T-helper 1 cell (primary cell): ENCODE measurements at regions not wholly inside any gene's neighbourhood (a gene's known extent, or its start where the extent isn't known, plus 50 kb on each side); places are given as distances from the start of the nearest gene placed in this dataset.

Experiments
- DNase-seq, 5 donors: peaks; one replicate each; pipeline ENCODE4 v3.0.0-alpha.2; 2012 to 2020

DNA sequence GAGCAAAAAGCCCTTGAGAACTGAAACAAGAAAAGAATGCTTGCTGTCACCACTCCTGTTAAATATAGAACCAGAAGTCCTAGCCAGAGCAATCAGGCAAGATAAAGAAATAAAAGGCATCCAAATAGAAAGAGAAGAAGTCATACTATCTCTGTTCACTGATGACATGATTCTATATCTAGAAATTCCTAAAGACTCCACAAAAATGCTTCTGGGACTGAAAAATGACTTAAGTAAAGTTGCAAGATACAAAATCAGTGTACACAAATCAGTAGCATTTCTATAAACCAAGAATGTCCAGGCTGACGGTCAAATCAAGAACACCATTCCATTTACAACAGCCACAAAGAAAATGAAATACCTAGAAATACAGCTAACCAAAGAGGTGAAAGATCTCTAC is 552.7 kb upstream of the SLIT2 start:
- no peak for DNase-seq

DNA sequence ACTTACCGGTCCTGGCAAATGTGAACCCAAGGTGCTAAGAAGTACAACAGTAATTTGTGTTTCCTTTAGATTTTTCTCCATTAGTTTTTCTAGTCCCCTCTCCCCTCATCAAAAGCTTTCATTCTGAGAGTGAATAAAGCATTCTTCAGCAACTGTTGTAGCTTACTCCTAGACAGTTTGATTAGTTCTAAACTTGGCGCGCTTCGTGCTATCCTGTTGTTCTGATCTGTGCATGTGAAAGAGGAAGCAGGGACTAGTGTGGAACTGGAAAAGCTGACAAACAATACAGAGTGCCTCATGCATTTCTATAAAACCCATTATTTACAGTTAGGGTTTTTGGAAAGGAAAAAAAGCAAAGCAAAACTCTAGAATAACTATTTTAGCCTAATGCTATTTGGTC is 556.9 kb upstream of the SLIT2 start:
- DNase-seq, result no peak

DNA sequence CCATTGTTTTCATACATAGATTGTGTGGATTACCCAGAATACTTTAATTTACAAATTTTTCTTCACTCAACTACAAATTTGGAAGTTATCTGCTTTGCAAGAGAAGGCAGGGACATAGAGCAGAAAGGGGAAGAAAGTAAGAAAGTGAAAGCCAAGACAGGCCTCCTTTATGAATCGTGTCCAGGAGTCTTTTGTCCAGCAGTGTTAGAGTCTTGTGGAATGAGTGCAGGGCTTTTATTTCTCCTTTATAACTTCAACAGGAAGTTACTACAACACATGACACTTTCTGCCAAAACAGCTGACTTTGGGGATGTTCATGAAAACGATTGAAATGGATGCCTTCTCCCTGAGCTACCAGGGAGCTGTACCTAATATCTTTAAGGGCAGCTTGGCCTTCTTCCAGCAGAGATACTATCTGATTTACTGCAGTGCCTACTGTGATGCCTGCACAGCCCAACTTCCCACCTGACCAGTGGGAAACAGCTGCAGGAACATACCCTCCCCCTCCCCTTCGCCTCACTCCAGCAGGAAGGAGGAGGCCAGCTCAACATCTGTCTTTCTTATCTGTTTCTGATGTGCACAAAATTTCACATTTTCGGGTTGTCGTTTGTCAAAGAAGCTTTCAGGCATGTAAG is 557.7 kb upstream of the SLIT2 start:
- no peak for DNase-seq

DNA sequence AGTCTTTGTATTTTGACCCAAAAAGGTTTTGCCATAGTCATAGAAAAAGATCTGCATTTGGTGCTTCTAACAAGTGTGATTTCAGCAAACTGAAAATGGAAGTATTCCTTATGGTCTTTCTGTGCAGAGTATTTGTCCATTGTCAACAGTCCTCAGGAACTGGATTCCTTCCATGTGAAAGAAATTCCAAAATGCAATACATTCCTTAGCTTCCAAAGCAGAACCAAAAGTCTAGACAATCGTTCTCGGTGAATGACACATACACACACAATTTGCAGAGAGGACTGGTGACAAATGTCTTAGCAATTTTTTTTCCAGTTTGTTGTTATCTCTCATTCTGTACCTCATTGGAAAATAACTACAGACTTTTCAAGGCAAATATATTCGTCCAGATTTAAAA is 562.2 kb upstream of the SLIT2 start:
- no peak for DNase-seq

DNA sequence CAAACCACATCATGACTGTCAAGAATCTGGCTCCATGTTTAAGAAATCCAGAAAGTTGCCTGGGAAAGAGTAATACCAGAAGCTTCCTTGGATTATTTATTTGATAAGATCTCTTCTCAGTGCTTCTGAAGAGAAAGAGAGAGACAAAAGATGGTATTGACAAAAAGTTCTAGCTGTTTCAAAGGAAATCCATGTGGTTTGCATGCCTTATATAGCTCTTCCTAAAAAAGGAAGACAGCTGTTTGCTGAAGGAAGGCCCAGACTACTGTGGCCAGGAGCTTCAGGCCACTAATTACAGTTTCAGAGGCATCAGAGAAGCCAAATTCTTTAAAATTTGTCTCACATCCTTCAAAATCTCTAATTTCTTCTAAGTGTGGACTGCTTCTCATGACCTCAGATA is 565.2 kb upstream of the SLIT2 start:
- DNase-seq, result no peak

DNA sequence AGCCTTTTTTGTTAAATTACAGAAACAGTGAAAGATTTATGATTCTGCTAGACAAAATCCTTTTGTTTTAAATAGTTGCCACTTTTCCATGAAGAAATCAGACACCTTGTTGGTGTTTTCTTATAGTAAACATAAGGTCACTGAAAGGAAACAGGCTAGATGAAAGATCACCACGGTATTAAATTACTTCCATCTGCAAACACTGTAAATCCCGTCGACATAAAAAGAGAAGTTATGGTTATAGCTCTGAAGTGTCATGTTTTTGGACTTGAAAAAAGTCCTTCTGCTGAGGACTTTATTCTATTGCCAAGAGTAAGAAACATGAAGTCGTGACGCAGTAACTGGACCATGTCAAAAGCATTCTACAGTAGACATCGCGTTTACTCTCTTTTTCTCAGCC is 567.6 kb upstream of the SLIT2 start:
- no peak for DNase-seq

DNA sequence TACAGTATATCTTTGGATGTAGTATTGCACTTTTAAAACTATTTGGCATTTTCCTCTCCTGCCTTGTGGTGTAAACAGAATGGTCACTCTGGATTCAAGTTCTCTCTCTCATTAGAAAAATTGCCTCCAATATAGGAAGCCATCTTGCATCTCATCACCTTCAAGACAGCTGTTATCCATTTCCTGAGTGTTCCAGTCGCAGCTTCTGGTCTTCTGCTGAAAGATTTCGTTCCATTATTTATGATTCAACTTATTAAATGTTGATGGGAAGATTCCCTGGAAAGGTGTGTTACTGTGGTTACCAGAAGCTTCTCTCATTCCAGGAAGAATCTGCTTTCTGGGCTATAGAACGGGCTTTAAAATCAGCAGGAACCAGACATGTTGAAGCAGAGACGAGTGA is 568.3 kb upstream of the SLIT2 start:
- no peak for DNase-seq

DNA sequence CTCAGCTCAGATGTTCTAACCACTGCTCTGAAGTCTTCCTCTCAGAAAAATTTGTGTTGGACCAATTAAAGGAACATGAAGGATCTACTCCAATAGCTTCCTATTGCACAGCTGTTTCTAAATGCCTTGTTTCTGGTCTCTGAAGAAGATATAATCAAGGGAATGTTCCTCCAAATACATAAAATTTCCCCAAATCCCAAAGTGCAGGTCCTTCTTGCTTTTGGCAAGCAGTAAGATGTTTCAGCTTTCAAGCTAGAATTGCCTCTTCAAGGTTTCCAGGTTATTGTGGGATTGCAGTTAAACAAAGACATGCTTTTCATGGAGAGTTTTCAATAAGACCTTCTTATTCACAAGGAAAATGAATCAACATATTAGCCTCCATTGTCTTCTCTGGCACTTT is 574.5 kb upstream of the SLIT2 start:
- no peak for DNase-seq

DNA sequence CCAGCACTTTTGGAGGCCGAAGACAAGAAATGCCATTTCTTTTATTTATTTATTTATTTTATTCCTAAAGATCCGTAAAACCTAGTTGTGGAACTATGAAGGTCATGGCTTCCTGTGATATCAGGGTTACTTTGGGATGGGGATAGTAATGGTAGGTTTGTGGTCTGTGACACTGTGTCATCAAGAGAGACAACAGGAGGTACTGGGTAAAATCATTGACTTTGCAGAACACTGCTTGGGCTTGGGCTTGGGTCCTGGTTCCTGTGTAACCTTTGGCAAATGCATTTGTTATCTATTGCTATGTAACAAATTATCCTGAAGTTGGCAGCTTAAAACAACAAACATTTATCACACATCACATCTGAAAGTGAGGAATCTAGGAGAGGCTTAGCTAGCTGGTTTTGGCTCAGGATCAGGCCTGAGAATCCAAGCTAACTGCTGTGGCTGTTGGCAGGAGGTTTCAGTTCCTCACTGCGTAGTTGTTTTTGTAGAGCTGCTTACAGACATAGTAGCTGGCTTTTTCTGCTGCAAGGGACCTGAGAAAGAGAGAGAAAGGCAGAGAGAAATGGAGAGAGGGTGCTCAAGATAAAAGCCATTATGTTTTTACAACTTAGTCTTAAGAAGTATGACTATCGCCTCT is 576.4 kb upstream of the SLIT2 start:
- DNase-seq, result no peak

DNA sequence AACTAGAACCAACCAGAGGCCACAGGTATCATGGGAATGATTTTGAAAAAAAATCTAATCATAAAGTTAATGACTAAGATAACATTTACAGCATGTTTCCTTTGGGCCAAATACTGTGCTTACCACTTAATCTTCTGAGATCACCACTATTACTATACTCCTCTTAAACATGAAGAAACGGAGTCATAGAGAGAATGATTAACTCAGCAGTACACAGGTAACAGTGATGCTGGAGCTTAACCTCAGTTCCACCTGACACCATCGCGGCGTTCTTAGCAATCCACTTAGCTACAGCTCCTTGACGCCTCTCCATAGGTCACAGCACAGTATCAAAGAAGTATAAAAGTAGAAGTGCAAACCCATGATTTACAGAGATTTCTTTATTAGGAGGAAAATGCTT is 592.6 kb upstream of the SLIT2 start:
- DNase-seq, result no peak

DNA sequence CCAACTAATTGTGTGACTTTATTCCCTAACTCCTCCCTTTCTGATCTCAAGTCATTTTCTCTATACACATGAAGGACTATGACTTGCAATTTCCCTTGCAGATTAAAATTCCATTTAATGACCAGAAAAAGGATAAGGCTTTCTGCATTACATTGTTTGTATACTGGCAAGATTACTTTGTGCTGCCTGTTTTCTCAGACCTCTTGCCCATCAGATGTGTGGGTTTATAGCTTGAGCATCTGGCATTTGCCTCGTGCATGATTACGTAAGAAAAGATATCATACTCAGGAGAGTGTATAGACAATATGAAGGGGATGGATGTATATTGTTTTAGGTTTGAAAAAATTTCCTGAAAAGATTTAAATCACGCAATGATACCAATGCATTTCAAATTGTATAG is 593.8 kb upstream of the SLIT2 start:
- no peak for DNase-seq

DNA sequence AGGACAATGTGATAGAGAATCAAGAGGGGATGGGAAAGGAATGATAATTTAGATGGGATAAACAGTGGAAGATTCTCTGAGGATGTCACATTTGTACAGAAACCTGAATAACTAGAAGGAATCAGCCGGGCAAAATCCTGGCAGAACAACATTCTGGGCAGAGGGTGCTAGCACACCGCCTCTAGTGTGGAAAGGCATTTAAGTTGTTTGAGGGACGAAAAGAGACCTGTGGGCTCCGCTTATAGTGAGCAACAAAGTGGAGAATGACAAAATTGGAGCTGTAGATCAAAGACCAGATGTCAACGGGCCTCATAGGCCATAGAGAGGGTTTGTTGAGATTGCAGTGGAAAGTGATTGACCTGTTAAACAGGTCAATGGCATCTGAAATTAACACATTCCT is 596.0 kb upstream of the SLIT2 start:
- no peak for DNase-seq

DNA sequence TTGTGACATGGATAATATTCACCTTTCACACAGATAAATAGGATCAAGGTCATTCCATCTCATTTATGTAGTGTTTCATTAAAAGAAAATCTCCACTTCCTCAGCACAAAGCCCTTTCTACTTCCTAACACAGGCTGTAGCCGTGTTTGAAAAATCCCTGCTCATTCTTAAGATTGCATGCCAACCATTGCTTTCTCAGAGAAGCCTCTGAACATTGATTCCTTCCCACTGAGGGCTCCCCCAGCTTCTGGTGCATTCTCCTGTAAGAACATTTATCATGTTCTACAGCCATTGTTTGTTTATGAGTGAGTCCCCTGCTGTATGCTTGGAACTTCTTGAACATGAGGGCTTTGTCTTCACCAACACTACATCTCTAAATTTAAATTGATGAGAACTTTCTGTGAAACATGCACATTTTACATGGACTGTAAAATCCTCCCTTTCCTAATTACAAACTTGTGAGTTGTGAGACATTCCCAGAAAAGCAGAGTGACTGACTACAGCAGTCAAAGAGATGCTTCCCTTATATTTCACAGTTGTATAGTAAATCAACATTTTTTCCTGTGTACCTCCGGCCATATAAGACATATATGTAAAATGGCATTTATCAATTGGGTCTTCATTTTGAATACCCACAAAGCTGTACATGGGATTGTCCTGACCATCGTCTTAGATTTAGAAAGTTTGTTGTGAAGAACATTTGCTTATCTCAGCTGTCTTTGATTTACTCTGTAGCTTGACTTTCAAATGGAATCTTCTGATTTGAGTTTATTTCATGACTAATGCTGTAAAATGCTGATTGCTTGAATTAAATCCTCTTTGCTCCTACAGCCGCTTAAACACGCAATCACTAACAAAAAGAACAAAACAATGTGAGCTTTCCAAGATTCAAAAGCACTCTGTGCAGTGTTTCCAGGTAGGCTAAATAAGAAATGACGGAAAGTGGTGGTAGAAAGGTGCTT is 600.5 kb upstream of the SLIT2 start:
- DNase-seq, result no peak

DNA sequence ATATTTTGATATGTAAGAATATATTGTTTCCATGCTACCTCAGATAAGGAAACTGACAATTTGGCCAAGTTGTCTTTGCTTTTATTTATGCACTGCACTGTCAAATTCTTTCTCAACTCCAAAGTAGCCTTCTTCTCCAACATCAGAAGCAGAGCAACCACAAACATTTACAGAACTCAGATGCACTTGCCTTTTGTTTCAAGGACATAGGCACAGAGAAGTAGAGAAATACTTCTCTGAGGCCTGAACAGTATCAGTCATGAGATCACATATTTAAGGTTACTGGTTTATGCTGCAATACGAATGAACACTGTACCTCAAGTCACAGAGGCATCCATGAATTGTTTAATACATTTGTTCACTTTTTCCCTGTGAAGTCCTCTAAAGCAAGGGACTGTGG is 606.1 kb upstream of the SLIT2 start:
- DNase-seq, result no peak

DNA sequence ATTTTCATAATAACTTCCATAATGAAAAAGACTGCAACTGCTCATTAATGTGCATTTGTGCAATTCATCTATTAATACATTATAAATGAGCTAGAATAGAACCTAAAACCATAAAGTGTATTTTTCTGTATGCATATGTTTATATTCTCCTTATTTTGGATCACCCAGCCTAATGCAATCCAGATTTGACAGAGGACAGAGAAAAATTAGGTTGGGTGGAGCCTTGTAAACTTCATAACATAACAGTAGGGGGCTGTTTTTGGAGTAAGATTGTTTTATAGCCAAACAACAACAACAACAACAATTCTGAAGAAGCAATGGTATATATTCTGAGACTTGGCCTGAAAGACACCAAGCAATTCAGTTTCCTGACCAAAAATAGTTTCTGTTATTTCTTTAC is 615.3 kb upstream of the SLIT2 start:
- DNase-seq, result no peak

DNA sequence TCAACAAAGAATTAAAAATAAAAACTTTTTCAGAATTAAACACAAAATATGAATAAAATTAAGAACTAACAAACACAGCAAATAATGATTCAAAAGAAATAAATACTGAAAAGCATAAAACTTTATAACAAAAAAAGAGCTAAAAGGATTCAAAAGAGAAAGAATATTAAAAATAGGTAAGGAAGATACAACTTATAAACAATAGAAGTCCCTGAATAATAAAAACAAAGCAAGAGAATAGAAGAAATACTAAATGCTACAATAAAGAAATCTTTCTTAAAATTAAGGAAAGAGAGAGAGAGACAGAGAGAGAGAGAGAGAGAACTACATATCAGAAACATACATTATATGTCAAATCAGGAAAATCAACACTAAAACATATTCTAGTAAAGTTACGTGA is 619.9 kb upstream of the SLIT2 start:
- DNase-seq, result no peak

DNA sequence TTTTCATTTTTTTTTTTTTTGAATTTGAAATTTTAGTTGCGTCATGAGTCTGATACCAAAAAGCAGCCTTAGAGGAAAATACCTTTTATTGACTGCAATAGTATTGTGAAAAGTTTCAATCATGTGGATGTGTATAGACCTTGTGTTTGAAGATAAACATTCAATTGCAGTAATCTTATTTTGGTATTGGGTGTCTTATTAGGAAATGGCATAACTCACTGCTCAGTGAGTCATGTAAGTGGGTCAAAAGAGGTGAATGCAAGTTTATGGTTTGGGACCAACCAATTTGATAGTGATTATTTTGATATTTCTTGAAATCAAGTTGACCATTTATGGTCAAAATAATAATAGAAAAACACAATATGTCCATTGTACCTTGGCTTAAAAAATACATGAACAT is 627.8 kb upstream of the SLIT2 start:
- no peak for DNase-seq

DNA sequence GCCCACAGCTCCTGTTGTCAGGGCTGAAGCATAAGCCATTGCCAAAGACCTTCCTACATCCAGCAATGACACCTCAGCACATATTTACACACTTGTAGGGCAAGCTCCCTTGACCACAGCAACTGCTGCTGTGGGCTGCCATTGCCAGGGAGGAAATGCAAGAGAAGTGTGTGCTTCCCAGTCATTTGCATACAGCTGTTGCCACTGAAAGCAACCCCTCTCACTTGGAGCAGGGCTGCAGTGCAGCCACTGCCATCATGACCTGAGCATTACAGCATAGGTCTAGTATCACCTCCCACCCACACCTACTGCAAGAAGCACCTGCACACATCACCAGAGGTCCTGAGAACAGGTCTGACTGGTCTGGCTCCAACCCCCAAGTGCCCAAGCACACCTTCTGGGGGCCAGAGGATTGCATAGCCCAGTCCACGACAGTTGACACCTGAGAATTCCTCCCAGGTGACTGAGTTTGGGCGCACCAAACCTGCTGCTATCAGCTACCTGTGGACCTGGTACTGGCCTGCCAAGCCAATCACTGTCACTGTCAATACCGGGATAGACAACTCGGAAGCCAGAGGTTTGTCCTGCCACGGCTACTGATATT is 636.5 kb upstream of the SLIT2 start:
- DNase-seq, result no peak

DNA sequence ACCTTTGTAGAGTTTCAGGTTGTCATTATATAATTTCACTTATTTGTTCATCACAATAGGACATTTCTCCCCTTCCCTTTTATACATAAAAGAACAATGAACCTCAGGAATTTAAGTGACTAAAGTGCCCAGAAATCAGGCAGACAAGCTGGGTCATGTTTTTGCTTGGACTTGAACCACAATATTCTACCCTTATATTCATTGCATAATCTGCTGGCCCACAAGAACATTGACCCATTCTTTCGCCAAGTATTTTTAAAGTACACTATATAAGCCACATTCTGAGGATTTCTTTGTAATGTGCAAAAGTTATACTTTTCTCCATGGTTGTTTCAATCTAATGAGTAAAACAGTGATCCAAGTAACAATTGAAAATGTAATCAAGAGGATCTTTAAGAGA is 637.5 kb upstream of the SLIT2 start:
- DNase-seq, result no peak

DNA sequence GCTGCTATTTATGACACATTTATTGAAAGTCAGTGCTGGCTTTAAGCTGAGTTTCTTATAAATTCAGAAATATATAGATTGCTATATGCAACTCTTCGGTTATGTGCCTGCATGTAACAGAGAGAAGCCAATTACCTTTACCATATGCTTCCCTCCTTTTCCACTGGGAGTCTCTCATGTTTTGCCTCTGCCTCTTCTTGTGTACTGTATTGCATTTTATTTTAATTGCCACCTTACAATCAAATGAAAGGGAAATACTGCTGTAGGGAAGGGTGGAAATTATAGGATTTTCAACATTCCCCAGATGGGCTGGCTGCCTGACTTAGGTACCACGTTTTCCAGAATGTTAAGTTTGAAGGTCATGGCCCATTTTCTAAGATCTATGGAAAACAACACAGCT is 655.4 kb upstream of the SLIT2 start:
- DNase-seq, result no peak

DNA sequence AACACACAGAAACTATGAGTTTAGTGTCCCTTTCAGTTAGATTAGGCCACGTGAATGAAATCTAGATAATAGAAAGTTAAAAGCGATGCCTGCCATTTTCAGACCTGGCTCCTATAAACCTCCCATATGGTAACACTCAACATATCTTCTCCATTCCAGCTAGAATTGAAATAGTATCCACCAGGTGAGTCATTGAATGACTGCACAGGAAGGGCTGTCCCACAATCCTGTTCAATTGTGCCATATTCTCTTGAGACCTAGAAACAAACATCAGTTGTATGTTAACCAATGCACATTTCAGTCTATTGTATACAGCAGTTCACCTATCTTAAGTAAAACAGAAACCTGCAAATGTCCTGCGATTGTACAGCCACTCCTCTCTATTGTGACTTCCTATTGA is 659.3 kb upstream of the SLIT2 start:
- no peak for DNase-seq

DNA sequence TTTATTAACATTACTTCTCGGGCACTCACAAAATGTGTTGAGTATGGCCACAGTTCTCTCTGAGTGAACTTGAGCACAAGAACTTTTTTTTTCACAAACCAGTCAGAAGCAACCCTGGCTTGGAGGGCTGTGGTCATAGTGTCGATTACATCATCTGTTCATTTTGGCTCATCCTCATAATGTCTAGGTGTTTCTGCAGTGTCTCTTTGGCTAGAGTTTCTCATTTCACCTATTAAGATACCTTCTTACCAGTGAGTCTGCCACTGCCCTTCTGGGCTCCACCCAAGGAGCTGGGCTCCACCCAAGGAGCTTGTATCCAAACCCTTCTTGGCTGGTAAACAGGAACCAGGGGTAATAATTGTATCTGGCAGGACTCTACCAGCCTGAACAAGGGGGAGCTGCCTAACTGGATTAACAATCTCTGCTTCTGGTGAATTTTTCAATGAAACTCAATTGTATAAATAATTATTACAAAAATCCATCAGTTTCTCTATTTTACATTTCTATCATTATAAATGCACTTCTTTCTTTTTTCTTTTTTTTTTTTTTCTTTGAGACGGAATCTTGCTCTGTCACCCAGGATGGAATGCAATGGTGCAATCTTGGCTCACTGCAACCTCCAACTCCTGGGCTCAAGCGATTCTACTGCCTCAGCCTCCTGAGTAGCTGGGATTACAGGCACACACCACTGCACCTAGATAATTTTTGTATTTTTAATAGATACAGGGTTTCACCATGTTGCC is 667.7 kb upstream of the SLIT2 start:
- no peak for DNase-seq

DNA sequence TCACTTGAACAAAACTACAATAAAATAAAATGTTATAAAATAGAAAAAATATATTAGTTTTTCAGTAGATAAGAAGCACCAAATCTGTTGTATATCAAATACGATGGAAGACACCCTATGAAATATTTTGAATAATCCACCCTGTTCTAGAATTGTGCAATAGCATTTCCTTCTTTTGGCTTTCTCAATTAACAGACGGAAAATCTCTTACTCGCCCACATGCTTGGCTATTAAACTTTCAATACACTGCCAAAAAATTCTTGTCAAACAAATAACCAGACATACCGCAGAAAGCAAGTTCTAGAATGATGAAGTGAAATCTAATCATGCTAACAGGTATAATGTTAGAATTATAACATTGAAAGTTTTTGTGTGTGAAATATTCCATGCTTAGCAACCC is 671.6 kb upstream of the SLIT2 start:
- DNase-seq, result no peak
